A549 (cell line): ENCODE measurements at regions not wholly inside any gene's neighbourhood (a gene's known extent, or its start where the extent isn't known, plus 50 kb on each side); places are given as distances from the start of the nearest gene placed in this dataset.

ENCODE experiments used
- ATAC-seq, 2 experiments: fragments of 200-7000 bp in 1 of 2; fragments of >200 bp in 1 of 2; cut with Nextera tagmentation in 1 of 2; cut with Tn5 transposase in 1 of 2; 3 replicates each; pipeline versions ENCODE4 v1.8.0 to v1.9.1; 2018 to 2020; ENCODE audit warnings: mild to moderate bottlenecking in 1 of 2, moderate library complexity in 1 of 2
- CTCF ChIA-PET: fragments of 300-600 bp; sonication (Branson Sonifier 250); formaldehyde crosslinking; extraction: SDS; loops from one replicate; lab custom pipeline; 2021; ENCODE audit warnings: antibody characterized with exemption, inconsistent platforms; lab: Yijun Ruan, JAX
- POLR2A ChIA-PET: fragments of 350-600 bp; formaldehyde crosslinking; extraction: SDS; loops from one replicate; lab custom pipeline; 2021; ENCODE audit warnings: antibody characterized with exemption, inconsistent platforms; lab: Yijun Ruan, JAX
- DNase-seq, 2 experiments: peaks; one replicate each; pipeline versions ENCODE4 v3.0.0 to v3.0.0-alpha.2; 2011 to 2016; ENCODE audit warnings: low read depth in 1 of 2, low spot score in 1 of 2
- FAIRE-seq: peaks from 2 replicates; lab custom pipeline; 2011; peaks lifted over from hg19 to GRCh38; lab: Jason Lieb, UNC
- H3K27ac ChIP-seq, 2 experiments: fragments of >200 bp; sonication (Bioruptor Twin); formaldehyde crosslinking; 3 replicates each; pipeline ENCODE4 v1.5.1; 2016 to 2017
- H3K4me1 ChIP-seq: fragments of >200 bp; sonication (Bioruptor Twin); formaldehyde crosslinking; 3 replicates; pipeline ENCODE4 v1.6.1; 2016
- H3K4me2 ChIP-seq: fragments of >200 bp; sonication (Bioruptor Twin); formaldehyde crosslinking; 3 replicates; pipeline ENCODE4 v1.6.1; 2016
- H3K4me3 ChIP-seq: fragments of >200 bp; sonication (Bioruptor Twin); formaldehyde crosslinking; 3 replicates; pipeline ENCODE4 v1.5.1; 2016
- H3K9me3 ChIP-seq: fragments of >200 bp; sonication (Bioruptor Twin); formaldehyde crosslinking; 3 replicates; pipeline ENCODE4 v1.6.1; 2016
- BCL3 ChIP-seq: fragments of >200 bp; sonication (Bioruptor Twin); formaldehyde crosslinking; IDR thresholded peaks from 3 replicates; pipeline ENCODE4 v1.6.1; 2016
- CBX2 ChIP-seq: fragments of 200-600 bp; sonication (generic); IDR thresholded peaks from 2 replicates; pipeline ENCODE4 v1.6.1; 2016; ENCODE audit warnings: low read depth, mild to moderate bottlenecking, borderline replicate concordance
- CBX8 ChIP-seq: fragments of 200-600 bp; sonication (generic); IDR thresholded peaks from 2 replicates; pipeline ENCODE4 v1.6.1; 2016
- CEBPB ChIP-seq, 2 experiments: fragments of >200 bp in 1 of 2; sonication (Bioruptor Twin) in 1 of 2; formaldehyde crosslinking in 1 of 2; IDR thresholded peaks; 2 replicates each; pipeline ENCODE4 v1.6.1; 2012 to 2016
- EHF ChIP-seq: fragments of 250-450 bp; sonication (Bioruptor Pico); IDR thresholded peaks from 2 replicates; pipeline ENCODE4 v1.5.0; 2020; ENCODE audit warnings: mild to moderate bottlenecking
- EHMT2 ChIP-seq: fragments of 200-600 bp; sonication (generic); IDR thresholded peaks from 2 replicates; pipeline ENCODE4 v1.6.1; 2016; ENCODE audit warnings: antibody characterized with exemption, low read depth, mild to moderate bottlenecking, moderate library complexity
- ELK1 ChIP-seq: fragments of 150-350 bp; IDR thresholded peaks from 2 replicates; pipeline ENCODE4 v1.6.1; 2014; ENCODE audit warnings: low read depth, mild to moderate bottlenecking, low read length
- EP300 ChIP-seq, 2 experiments: fragments of >200 bp; sonication (Bioruptor Twin); formaldehyde crosslinking; IDR thresholded peaks; 2 replicates in 1 of 2; 3 replicates in 1 of 2; pipeline ENCODE4 v1.6.1; 2016 to 2017
- GATA3 ChIP-seq: IDR thresholded peaks from 2 replicates; pipeline ENCODE4 v1.6.1; 2012; ENCODE audit warnings: borderline replicate concordance
- HMGXB4 ChIP-seq: fragments of 250-450 bp; sonication (Bioruptor Pico); IDR thresholded peaks from 2 replicates; pipeline ENCODE4 v1.5.0; 2021; ENCODE audit warnings: mild to moderate bottlenecking, moderate library complexity, borderline replicate concordance
- HOXB13 ChIP-seq: fragments of 250-450 bp; sonication (Bioruptor Pico); IDR thresholded peaks from 2 replicates; pipeline ENCODE4 v1.5.0; 2020; ENCODE audit warnings: low read depth, mild to moderate bottlenecking, moderate library complexity
- HOXB5 ChIP-seq: fragments of 250-450 bp; sonication (Bioruptor Pico); IDR thresholded peaks from 2 replicates; pipeline ENCODE4 v1.5.0; 2020; ENCODE audit warnings: mild to moderate bottlenecking, moderate library complexity
- JUNB ChIP-seq: fragments of >200 bp; sonication (Bioruptor Twin); formaldehyde crosslinking; IDR thresholded peaks from 2 replicates; pipeline ENCODE4 v1.6.1; 2016
- KDM5A ChIP-seq: fragments of 200-600 bp; sonication (generic); IDR thresholded peaks from 2 replicates; pipeline ENCODE4 v1.6.1; 2016; ENCODE audit warnings: antibody characterized with exemption, mild to moderate bottlenecking
- MAFK ChIP-seq: fragments of 450-650 bp; IDR thresholded peaks from 2 replicates; pipeline ENCODE4 v1.6.1; 2014; ENCODE audit not compliant: partially characterized antibody
- MAZ ChIP-seq: fragments of 150-350 bp; IDR thresholded peaks from 2 replicates; pipeline ENCODE4 v1.6.1; 2014; ENCODE audit warnings: antibody characterized with exemption, low read depth, low read length, borderline replicate concordance
- NPAS2 ChIP-seq: fragments of 250-450 bp; sonication (Bioruptor Pico); IDR thresholded peaks from 2 replicates; pipeline ENCODE4 v1.8.0; 2022; ENCODE audit warnings: mild to moderate bottlenecking, moderate library complexity, borderline replicate concordance
- NR3C1 ChIP-seq: fragments of >200 bp; sonication (Bioruptor Twin); formaldehyde crosslinking; IDR thresholded peaks from 3 replicates; pipeline ENCODE4 v1.6.1; 2017
- PBX3 ChIP-seq: IDR thresholded peaks from 2 replicates; pipeline ENCODE4 v1.6.1; 2012
- PHF8 ChIP-seq: fragments of 200-600 bp; sonication (generic); IDR thresholded peaks from 2 replicates; pipeline ENCODE4 v1.6.1; 2016; ENCODE audit warnings: low read depth, mild to moderate bottlenecking, antibody characterized with exemption, moderate library complexity, borderline replicate concordance
- POLR2A ChIP-seq: IDR thresholded peaks from 2 replicates; pipeline ENCODE4 v1.6.1; 2012; ENCODE audit warnings: mild to moderate bottlenecking, low read length
- POLR2AphosphoS2 ChIP-seq: conservative IDR thresholded peaks from 2 replicates; pipeline ENCODE4 v1.6.1; 2012; ENCODE audit warnings: low read length, improper control_type of control experiment, inconsistent platforms
- RAD21 ChIP-seq, 2 experiments: fragments of >200 bp in 1 of 2; sonication (Bioruptor Twin) in 1 of 2; formaldehyde crosslinking in 1 of 2; IDR thresholded peaks in 1 of 2; conservative IDR thresholded peaks in 1 of 2; 2 replicates in 1 of 2; 3 replicates in 1 of 2; pipeline ENCODE4 v1.6.1; 2012 to 2018; ENCODE audit warnings: inconsistent platforms in 1 of 2
- RARB ChIP-seq: fragments of 250-450 bp; sonication (Bioruptor Pico); IDR thresholded peaks from 2 replicates; pipeline ENCODE4 v1.8.0; 2021; ENCODE audit warnings: mild to moderate bottlenecking, moderate library complexity
- SREBF2 ChIP-seq: fragments of 450-650 bp; IDR thresholded peaks from 2 replicates; pipeline ENCODE4 v1.6.1; 2014; ENCODE audit warnings: mild to moderate bottlenecking, moderate library complexity
- TFCP2L1 ChIP-seq: fragments of 250-450 bp; sonication (Bioruptor Pico); IDR thresholded peaks from 2 replicates; pipeline ENCODE4 v1.5.0; 2021; ENCODE audit warnings: mild to moderate bottlenecking
- USF2 ChIP-seq: fragments of 450-650 bp; IDR thresholded peaks from 2 replicates; pipeline ENCODE4 v1.6.1; 2014; ENCODE audit warnings: antibody characterized with exemption
- ZFP36 ChIP-seq: fragments of 450-650 bp; IDR thresholded peaks from 2 replicates; pipeline ENCODE4 v1.6.1; 2014; ENCODE audit warnings: borderline replicate concordance; ENCODE audit not compliant: partially characterized antibody
- WGBS: methylation state at CpG from one replicate; pipeline ENCODE4 v1.1.6; 2017; ENCODE audit errors: missing lambda C conversion rate; 5-methylcytosine and 5-hydroxymethylcytosine counted together
- TF ChIP-seq, protein P1 (sequence below): IDR thresholded peaks from 2 replicates; pipeline ENCODE4 v1.6.1; 2012
- TF ChIP-seq, protein P2 (sequence below): fragments of >200 bp; sonication (Bioruptor Twin); formaldehyde crosslinking; IDR thresholded peaks from 2 replicates; pipeline ENCODE4 v1.6.1; 2016

DNA sequence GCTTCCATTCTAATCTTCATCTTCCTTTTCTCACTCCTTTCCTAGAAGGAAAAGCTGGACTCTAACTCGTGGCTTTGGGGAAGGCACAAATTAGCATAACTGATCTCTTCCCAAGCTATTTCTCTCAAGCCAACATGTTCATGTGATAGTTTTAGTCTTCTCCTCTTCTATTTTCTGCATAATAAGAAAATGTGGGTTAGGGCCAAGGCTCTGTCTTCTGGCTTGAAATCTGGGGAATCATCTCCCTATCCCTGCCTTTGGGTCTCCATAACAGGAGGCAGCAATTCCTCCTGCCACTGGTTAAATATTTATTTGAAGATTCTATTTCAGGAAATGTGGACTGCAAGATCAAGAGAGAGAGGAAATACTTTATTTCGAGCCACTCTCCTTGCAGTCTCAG is 1669.6 kb downstream of the MAT2B start (continued):
- TF ChIP-seq HMGXB4 (CRISPR knock-in tag) (no peak), EHF (CRISPR knock-in tag) (no peak), CEBPB (IDR thresholded peaks at IDR 0.05) (no peak)
- TF ChIP-seq, all 56 proteins: peak for 0

DNA sequence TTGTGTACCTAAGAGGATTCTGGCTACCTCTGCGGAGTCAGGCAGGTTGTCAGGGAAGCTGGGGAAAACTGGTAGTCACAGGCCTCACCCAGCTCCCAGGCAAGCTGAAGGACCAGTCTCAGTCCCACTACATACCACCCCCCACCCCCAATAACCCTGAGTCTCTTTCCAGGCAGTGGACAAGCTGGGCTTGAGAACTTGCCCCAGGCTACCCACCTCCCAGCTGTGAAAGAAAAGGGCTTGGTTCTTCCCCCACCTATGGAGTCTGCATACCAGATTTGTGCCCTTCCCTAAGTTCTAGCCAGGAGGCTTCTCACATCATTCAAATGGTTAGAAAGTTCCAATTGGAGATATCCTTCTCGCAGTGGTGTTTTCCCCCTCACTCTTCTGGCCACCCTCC is 1678.8 kb downstream of the MAT2B start:
- H3K27ac ChIP-seq = no peak overlapping the region
- 9% methylated on average over 2 of the region's 2 CpGs for WGBS
- ChIA-PET CTCF (no interaction called here), POLR2A (no interaction called here)
- ATAC-seq (no peak), FAIRE-seq (no peak), DNase-seq (no peak)
- no peaks in the 10 kb centered on the region for H3K4me1 ChIP-seq
- no peak overlapping the region for H3K4me3 ChIP-seq
- no peak for TF ChIP-seq EP300 (IDR thresholded peaks at IDR 0.05)
- TF ChIP-seq PHF8 = no peak
- TF ChIP-seq KDM5A = no peak
- no peak for TF ChIP-seq ZFP36
- TF ChIP-seq CBX8 = no peak
- TF ChIP-seq HOXB5 (CRISPR knock-in tag) = no peak
- no peak for TF ChIP-seq EHMT2
- no peak for TF ChIP-seq CBX2
- no peak for TF ChIP-seq RARB (CRISPR knock-in tag)
- TF ChIP-seq CEBPB (IDR thresholded peaks at IDR 0.05) = no peak
- TF ChIP-seq HOXB13 (CRISPR knock-in tag) = no peak
- TF ChIP-seq NPAS2 (CRISPR knock-in tag) = no peak
- TF ChIP-seq BCL3 = no peak
- no peak for TF ChIP-seq POLR2A
- no peak for TF ChIP-seq PBX3
- TF ChIP-seq NR3C1 = no peak
- TF ChIP-seq RAD21 (conservative IDR thresholded peaks at IDR 0.05 in 1 of 2, IDR thresholded peaks at IDR 0.05 in 1 of 2) = no peak
- no peak for TF ChIP-seq TFCP2L1 (CRISPR knock-in tag)
- H3K4me2 ChIP-seq = no peak overlapping the region
- H3K9me3 ChIP-seq = no peaks in the 10 kb centered on the region

- Histone ChIP-seq H3K9me3 (no peaks in the 10 kb centered on the region), H3K4me1 (no peaks in the 10 kb centered on the region), H3K4me2 (no peak overlapping the region), H3K27ac (no peak overlapping the region), H3K4me3 (no peak overlapping the region)
- DNase-seq (no peak), ATAC-seq (no peak), FAIRE-seq (no peak)
- 23% methylated on average over 2 of the region's 2 CpGs for WGBS
- CTCF ChIA-PET = interaction anchor here (0.6 kb wide), 1 partner anchor 48 kb away, joined by 3 read pairs; no protein-coding TSS in a partner anchor
- POLR2A ChIA-PET = no interaction called here
- no peak for TF ChIP-seq HMGXB4 (CRISPR knock-in tag)
- no peak for TF ChIP-seq POLR2AphosphoS2
- no peak for TF ChIP-seq USF2
- no peak for TF ChIP-seq GATA3
- TF ChIP-seq, protein P1, sequence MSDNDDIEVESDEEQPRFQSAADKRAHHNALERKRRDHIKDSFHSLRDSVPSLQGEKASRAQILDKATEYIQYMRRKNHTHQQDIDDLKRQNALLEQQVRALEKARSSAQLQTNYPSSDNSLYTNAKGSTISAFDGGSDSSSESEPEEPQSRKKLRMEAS = no peak
- TF ChIP-seq JUNB = no peak
- TF ChIP-seq ELK1 = no peak
- TF ChIP-seq SREBF2 = no peak
- no peak for TF ChIP-seq RAD21 (conservative IDR thresholded peaks at IDR 0.05 in 1 of 2, IDR thresholded peaks at IDR 0.05 in 1 of 2)
- TF ChIP-seq CBX8 = no peak
- TF ChIP-seq, protein P2, sequence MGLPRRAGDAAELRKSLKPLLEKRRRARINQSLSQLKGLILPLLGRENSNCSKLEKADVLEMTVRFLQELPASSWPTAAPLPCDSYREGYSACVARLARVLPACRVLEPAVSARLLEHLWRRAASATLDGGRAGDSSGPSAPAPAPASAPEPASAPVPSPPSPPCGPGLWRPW = no peak
- TF ChIP-seq MAZ = no peak
- TF ChIP-seq MAFK = no peak
These were observed 1680.3 kb downstream of the MAT2B start for GRCh38 chr5:165185716-165186115.
